HG03196 (cell line): ENCODE measurements at regions not wholly inside any gene's neighbourhood (a gene's known extent, or its start where the extent isn't known, plus 50 kb on each side); places are given as distances from the start of the nearest gene placed in this dataset.

Source experiments
- ATAC-seq: cut with Tn5 transposase; IDR thresholded peaks from one replicate; pipeline ENCODE4 v1.9.1; 2021; ENCODE audit not compliant: unreplicated experiment

DNA sequence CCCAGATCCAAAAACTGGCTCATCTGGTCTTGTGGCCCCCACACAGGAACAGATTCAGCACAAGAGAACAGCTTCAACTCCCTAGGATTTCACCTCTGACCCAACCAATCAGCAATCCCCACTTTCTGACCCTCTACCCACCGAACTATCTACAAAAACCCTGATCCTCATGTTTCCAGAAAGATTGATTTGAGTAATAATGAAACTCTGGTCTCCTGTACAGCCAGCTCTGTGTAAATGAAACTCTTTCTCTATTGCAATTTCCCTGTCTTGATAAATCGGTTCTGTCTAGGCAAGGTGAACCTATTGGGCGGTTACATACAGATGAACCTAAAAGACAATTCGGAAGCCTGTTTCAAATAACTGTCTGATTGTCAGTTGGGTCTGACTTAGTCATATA is 847.6 kb upstream of the ALCAM start:
- ATAC-seq, result peak; percentile 22

DNA sequence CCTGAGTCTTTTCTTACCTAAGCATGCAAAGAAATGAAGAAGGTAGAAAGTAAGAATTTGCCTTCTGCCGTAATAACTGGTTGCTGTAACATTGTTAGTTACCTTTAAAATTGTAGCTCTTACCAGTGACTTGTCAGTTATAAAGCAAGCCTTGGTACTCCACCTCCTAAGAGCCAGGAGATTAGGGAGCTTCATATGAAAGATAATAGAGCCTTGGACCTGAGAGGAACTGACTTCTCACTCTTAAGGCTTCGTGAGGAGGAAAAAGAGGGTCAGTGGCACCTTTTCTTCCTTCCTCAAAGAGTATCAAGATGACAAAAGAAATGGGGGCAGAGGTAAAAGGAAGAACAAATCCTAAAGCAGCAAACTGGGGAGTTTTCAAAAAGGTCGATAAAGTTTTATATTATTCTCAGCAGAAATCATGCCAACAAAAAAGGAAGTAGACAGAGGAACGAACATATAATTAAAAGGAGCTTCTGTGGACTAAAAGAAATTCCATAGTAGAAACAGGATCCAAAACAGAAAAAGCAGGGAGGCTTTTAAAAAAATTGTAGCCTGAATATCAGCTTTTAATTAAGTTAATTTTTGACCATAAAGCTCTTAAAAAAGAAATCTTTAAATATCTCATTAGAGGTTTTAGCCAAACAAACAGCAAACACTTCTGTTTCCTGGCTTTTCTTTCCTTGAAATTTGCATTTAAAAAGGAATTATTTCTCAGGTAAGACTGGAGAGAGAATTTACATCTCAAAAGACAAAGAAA is 847.1 kb upstream of the ALCAM start:
- ATAC-seq, result no peak

DNA sequence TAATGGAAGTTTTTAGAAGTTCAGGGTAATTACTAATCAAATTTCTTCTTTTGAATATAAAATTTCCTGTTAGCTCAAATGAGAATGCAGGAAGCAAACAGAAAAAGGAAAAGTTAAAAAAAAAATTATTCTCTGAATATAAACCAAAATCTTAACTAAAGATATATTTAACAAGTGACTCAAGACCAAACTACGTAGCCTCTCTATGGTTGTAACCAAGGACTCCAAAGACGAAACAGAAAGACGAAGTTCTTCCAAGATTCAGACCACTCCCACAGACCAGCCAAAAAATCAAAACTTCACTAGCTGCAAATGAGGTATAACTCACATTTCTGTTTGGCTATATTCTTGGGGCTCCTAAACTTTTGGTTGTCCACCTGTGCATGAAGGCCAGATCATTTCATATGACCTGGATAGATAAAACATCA is 846.5 kb upstream of the ALCAM start:
- peak; percentile 38 for ATAC-seq

DNA sequence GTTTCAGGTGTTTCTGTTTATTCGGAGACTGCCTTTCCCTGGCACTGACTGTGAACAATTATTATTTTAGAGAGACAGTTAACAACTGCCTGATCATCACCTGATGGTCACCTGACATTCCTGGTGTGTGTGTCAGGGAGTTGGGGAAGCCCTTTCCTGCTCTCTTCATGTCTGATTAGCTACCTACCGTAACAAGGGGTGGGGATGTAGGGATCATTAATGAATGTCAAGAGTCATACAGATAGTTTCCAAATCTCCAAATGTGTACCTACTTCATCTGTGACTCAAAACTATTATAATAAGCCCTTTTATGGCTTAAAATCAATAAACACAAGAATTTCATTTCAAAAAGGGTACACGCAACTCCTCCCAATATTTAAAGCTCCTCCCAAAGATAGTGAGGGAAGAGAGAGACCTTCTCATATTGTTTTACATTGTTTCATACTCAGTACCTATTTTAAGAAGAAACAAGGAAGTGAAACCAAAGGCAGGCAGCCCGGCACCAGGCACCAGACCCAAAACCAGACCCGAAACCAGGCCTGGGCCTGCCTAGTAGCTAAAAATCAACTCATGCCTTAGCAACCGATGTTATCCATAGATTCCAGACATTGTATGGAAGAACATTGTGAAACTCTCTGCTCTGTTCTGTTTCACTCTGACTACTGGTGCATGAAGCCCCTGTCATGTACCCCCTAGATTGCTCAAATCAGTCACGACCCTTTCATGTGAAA is 844.9 kb upstream of the ALCAM start:
- peak; percentile 52 for ATAC-seq

DNA sequence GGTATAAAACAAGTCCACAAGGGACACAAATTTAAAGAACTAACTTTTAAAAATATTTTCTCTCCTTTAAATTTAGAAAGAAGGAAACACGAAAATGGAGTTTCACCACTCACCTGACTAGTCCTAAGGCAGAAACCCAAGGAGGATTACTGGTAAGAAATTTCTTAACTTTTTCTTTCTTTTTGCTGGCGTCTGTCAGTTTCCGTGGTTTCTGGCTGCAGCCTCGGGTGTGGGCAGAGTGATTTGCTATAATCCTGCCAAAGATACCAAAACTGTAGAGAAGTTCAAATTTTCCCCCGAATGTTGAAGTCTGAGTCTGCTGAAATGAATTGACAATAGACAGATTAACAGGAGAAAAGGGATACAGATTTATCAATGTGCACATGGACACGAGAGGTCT is 843.6 kb upstream of the ALCAM start:
- ATAC-seq, result no peak

DNA sequence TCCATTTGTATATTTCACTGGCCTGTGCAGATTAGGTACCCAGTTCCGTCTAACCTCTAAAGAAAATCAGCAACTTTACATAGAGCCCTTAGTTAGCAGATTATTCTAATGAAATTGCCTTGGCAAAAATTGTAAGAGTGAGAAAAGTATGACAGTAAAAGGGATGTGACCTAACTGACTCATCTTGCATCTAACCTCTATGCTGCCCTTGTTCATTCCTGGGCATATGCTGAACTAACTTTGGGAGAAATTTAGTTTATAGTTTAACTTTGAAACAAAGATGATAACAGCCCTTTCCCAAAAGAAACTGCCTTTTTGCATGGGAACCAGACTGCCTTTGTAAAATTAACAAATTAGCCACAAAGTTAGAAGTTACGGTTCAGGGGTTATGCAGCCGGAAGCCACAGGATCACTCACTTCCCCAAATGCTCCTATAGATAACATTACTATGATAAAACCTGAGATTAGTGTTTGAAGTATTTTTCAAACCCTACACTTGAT is 839.8 kb upstream of the ALCAM start:
- peak; percentile 89 for ATAC-seq

DNA sequence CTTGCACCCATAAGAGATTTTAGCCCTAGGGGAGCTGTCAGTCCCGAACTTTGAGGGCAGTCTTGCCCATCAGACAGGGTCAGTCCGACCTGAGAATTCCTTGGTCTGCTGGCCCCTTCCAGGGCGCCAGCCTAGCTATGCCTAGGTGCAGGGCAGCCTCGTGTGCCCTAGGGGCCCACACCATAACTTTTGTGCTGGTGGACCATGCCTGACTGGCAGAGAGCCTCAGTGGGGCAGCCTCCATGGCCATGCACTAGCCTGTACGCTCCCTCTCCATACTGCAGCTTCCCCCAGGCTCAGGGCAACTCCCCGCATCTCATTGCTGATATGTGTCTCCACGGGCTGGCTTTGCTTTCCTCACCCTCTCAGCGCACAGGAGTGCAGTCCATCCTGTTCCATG is 835.8 kb upstream of the ALCAM start:
- no peak for ATAC-seq

DNA sequence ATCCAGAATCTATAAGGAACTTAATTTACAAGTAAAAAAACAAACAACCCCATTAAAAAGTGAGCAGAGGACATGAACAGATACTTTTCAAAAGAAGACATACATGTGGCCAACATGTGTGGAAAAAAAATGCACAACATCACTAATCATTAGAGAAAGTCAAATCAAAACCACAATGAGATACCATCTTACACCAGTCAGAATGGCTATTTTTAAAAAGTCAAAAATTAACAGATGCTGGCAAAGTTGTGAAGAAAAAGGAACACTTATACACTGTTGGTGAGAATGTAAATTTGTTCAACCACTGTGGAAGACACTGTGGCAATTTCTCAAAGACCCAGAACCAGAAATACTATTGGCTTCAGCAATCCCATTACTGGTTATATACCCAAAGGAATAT is 830.0 kb upstream of the ALCAM start:
- no peak for ATAC-seq

DNA sequence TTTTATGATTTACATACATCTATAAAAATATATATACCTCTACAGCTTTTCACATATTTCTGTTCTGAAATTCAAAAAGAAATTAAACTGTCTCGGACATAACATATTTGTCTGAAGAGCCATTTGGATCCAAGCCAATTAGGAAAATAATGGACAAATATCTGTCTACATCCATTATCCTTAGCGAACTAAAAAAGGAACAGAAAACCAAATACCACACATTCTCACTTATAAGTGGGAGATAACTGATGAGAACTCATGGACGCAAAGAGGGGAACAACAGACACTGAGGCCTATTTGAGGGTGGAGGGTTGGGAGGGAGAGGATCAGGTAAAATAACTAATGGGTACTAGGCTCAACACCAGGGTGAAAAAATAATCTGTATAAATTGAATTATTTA is 829.4 kb upstream of the ALCAM start:
- ATAC-seq, result no peak

DNA sequence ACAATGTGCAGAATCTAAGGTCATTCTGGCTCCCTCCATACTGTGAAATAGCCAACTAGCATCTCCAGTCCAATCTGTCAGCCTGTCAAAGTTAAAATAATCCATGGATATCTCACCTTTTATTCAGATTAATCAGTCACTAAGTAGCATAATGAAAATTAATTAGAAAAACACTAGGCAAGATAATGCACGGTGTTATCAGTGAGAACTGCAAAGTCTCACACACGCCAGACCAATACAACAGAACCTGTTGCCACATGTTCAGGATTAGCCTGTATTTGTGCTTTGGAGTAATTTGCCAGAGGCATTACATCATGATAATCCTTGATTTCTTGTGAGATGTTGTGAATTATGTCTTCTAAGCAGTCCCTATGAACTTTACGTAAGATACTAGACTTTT is 820.4 kb upstream of the ALCAM start:
- ATAC-seq, result no peak

DNA sequence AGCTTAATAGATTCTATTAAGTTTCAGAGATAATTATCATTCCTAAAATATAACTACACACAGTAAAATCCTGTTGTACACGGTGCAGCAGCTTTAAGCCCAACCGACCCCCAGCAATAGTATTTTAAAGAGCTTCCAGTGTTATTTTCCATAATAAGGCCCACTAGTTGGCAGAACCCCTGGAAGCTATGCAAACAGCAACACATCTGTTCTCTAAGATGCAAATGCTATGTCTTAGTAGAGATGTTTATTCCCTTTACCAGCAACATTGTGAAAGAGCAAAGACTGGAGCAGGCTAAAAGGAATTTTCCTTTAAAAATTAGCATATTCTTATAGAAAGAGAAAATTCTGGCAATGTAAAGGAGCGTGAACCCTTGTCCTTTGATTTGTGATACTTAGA is 819.7 kb upstream of the ALCAM start:
- ATAC-seq, result no peak

DNA sequence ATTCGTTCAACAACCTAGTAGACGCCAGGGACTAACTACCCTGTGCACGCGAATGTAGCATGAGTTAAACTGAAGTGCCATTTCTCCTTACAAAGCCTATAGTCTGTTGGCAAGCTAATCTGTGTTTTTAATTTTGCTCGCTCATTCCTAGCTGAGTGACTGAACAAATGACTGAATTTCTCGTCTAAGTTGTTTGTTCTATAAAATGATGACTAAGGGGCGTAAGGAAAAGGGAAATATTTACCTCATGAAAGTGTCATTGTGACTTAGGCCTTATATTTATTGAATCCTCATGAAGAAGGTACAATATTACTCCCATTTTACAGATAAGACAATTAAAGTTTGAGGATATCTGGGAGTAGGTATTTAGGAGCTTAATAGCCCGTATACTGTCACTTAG is 818.3 kb upstream of the ALCAM start:
- ATAC-seq, result no peak

DNA sequence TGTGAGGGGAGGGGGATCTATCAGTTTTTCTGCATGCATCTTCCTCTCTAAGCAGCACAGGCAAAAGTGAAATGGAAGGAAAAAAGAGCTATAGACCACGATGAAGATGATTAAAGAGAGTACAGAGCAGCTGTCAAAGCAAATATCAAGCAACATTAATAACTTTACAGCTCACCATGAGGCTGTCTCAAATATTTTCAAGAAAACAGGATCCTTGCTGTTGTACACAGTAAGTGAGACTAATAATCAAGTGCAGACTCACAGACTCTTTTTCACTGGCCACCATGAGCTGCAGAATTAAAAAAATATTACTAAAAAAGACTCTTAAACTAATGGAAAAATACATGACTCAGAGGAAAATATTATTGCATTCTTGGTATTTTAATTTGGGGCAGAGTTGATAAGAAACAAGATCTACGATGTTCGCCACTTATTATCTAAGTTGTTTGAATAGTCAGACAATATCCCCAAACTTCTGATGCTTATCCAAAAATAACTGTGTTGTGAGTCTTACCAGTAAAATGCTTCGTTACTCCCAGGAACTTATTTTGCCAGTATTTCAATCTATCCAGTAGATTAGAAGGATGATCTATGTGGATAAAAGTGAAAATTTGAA is 817.5 kb upstream of the ALCAM start:
- no peak for ATAC-seq

DNA sequence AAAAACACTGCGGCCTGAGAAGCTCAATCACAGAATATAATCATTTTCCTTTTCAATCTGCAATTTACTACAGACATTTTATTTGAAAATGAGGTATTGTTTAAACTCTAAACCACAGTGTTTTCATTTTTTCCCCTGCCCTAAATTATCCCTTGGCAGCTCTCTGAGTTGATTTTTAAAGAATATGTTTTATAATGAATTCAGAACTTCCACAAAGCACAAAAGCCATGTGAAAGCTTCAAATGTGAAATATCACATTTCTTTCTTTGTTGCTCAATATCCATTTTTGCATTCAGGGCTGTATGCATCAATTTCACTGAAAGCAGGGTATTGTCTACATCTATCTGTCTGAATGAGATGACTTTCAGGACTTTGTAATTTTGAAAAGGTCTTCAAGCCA is 813.6 kb upstream of the ALCAM start:
- ATAC-seq, result no peak

DNA sequence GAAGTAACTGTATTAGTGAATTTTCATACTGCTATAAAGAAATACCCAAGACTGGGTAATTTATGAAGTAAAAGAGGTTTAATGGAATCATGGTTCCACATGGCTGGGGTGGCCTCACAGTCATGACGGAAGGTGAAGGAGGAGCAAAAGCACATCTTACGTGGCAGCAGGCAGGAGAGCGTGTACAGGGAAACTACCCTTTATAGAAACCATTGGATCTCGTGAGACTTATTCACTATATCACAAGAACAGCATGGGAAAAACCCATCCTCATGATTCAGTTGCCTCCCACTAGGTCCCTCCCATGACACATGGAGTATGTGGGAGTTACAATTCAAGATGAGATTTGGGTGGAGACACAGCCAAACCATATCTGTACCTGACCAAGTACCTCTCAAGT is 812.3 kb upstream of the ALCAM start:
- ATAC-seq, result no peak

DNA sequence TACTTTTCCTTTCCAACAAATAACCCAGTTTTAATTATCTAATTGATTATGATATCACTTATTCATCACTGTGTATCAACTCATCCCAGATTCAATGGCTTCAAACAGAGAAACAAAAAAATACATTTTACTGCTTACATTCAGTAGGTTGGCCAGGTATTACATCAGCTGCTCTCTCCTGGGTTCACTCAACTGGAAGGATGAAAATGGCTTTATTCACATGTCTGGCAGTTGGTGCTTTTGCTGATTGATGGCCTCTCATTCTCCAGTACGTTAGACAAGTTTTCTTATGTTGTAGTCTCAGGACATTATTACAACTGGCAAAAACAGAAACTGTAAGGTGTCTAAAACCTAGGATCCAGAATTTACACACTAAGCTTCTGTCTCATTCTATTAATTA is 811.0 kb upstream of the ALCAM start:
- ATAC-seq, result no peak

DNA sequence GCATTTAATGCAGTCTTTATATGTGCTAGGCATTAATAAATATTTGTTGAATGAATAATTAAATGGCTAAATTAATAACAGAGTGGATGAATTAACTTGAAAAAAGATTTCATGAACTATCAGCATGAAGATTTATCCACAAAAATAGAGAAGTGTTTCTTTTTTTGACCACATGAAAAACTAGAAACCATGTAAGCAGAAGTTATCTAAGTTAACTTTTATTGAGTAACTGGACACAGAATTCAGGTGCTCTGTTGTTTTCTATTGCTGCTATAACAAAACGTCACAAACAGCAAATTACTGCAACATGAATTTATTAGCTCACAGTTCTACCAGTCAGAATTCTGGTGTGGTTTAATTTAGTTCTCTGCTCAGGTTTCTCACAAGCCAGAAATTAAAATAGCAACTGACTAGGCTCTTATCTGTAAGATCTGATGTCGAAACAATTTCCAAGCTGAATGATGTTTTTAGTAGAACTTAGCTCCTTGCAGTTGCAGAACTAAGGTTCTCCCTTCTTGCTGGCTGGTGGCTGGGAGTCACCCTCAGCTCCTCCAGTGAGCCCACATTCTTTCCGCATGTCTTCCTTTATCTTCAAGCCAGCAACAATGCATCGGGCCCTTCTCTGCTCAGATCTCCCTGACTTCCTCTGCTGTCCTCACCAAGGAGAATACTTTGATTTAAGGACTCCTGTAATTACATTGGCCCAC is 810.2 kb upstream of the ALCAM start:
- ATAC-seq, result no peak

DNA sequence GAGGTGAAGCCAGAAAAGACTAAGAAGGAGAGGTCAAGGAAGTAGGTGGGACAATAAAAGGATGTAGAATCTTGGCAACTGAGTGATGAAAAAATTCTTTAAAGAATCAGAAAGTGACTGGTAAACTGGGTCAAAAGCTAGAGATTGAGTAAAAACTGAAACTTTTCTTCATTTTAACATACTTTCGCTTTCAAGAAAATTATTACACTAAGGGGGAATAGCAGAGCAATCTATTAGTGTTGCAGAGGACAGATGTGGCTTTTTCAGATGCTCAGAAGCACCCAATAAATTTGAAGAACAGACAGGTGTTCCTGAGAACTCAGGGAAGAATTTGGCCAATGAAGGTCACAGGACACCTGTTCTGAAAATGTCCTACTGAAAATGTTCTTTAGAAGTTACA is 805.4 kb upstream of the ALCAM start:
- no peak for ATAC-seq

DNA sequence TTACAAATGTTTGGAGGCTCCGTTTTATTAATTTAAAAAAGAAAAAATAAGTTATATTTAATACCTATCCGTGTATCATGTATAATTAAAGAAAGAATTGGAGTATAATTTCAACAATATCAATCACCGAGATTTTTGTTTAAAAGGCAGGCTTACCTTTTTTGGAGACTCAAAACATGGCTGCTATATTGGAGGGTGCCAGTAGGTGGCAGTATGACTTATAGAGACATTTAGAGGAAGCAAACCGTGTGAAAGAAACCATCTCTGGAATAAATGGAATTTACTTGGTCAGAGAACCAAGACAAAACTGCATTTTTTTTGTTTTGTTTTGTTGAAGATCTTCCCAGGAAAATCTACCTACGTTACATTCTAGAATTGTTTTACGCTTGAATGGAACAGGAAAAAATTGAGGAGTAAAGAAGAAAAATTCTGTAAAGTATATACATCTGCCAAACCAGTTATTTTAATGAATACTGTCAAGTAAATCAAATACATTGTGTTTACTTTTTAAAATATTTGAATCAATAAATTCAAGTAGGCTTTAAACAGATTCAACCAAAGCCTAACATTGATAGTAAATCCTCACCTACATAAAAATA is 802.6 kb upstream of the ALCAM start:
- ATAC-seq, result no peak

DNA sequence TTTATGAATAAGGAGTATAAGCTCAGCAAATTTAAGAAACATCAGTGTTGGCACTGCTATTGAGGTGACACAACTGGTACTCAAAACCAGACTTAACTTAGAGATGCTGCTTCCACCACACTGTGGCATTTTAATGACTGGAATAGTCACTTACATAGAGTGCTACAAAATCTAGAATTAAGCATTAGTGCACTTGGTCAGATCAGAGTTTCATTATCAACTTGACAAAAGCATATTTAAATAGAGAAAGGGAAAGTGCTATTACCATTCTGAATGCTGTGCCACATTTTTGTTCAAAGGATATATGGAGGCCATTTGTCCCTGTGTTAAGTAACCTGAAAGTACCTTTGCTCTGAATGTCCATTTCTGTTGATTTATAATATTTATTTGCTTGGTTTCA is 800.7 kb upstream of the ALCAM start:
- no peak for ATAC-seq

DNA sequence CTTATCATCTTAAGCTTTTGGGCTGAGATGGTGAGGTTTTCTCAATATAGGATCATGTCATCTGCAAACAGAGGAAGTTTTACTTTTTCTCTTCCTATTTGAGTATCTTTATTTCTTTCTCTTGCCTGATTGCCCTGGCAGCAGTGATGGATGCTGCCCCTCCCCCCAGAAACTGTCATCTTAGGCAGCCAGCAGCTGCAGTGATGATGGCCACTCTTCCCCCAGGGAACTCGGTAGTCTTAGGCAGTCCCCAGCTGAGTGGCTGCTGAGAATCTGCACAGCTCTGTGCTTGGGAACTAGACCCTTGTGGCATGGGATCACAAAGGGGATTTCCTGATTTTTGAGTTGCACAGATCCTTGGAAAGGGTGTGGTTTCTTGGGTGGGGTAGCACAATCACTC is 791.1 kb upstream of the ALCAM start:
- ATAC-seq, result no peak
